ENCODE measurements at regions not wholly inside any gene's neighbourhood (a gene's known extent, or its start where the extent isn't known, plus 50 kb on each side); places are given as distances from the start of the nearest gene placed in this dataset.

GRCh38 chr10:131690805-131691239, 210.0 kb upstream of the PPP2R2D start:
- no peak overlapping the region for H3K27ac ChIP-seq (ENCODE audit: low read depth, low read length, poor library complexity, severe bottlenecking)
- DNase-seq (ENCODE audit: low spot score), result no peak
- no peaks in the 10 kb centered on the region for H3K9me3 ChIP-seq (ENCODE audit: low read depth, low read length, poor library complexity, severe bottlenecking)
- no peaks in the 10 kb centered on the region for H3K27me3 ChIP-seq (replicated peaks; ENCODE audit: insufficient read depth, low read depth, low read length, poor library complexity)
- ChIA-PET CTCF (no interaction called here), POLR2A (ENCODE audit: low non-redundant PET) (no interaction called here)
- H3K36me3 ChIP-seq (ENCODE audit: insufficient read depth, low read length, poor library complexity, severe bottlenecking), result no peaks in the 10 kb centered on the region
- peaks cover 5% of the 10 kb centered on the region for H3K4me1 ChIP-seq (ENCODE audit: insufficient read depth, low read length, poor library complexity, severe bottlenecking)
- intact Hi-C loops (cut with micrococcal nuclease; ENCODE audit: unreplicated experiment), result no loop called here
- TF ChIP-seq CTCF (conservative IDR thresholded peaks at IDR 0.05; ENCODE audit: low read depth, low read length) (no peak), EZH2 (IDR thresholded peaks at IDR 0.05; ENCODE audit: borderline replicate concordance, low read depth, low read length, poor library complexity, severe bottlenecking) (no peak)
- H3K4me3 ChIP-seq (ENCODE audit: low read depth, low read length, poor library complexity, severe bottlenecking), result no peak overlapping the region
- no TSS peak for BruUV-seq (replicated peaks)

- H3K4me1 ChIP-seq (ENCODE audit: insufficient read depth, low read length, poor library complexity, severe bottlenecking), result peaks cover 5% of the 10 kb centered on the region
- H3K9me3 ChIP-seq (ENCODE audit: low read depth, low read length, poor library complexity, severe bottlenecking), result no peaks in the 10 kb centered on the region
- H3K27me3 ChIP-seq (replicated peaks; ENCODE audit: insufficient read depth, low read depth, low read length, poor library complexity), result no peaks in the 10 kb centered on the region
- no peak for DNase-seq (ENCODE audit: low spot score)
- no peak overlapping the region for H3K4me3 ChIP-seq (ENCODE audit: low read depth, low read length, poor library complexity, severe bottlenecking)
- intact Hi-C loops (cut with micrococcal nuclease; ENCODE audit: unreplicated experiment), result no loop called here
- no peaks in the 10 kb centered on the region for H3K36me3 ChIP-seq (ENCODE audit: insufficient read depth, low read length, poor library complexity, severe bottlenecking)
- no peak for TF ChIP-seq CTCF (conservative IDR thresholded peaks at IDR 0.05; ENCODE audit: low read depth, low read length)
- TF ChIP-seq EZH2 (IDR thresholded peaks at IDR 0.05; ENCODE audit: borderline replicate concordance, low read depth, low read length, poor library complexity, severe bottlenecking), result no peak
- H3K27ac ChIP-seq (ENCODE audit: low read depth, low read length, poor library complexity, severe bottlenecking), result no peak overlapping the region
- POLR2A ChIA-PET (ENCODE audit: low non-redundant PET), result interaction anchor here (0.6 kb wide), 1 partner anchor 15 kb away, joined by 3 read pairs; no protein-coding TSS in a partner anchor
- BruUV-seq (replicated peaks), result no TSS peak
- CTCF ChIA-PET, result no interaction called here
Observed at GRCh38 chr10:131691481-131692090, 209.2 kb upstream of the PPP2R2D start.

- Histone ChIP-seq H3K27ac (ENCODE audit: low read depth, low read length, poor library complexity, severe bottlenecking) (no peak overlapping the region), H3K9me3 (ENCODE audit: low read depth, low read length, poor library complexity, severe bottlenecking) (no peaks in the 10 kb centered on the region), H3K36me3 (ENCODE audit: insufficient read depth, low read length, poor library complexity, severe bottlenecking) (no peaks in the 10 kb centered on the region), H3K27me3 (replicated peaks; ENCODE audit: insufficient read depth, low read depth, low read length, poor library complexity) (no peaks in the 10 kb centered on the region), H3K4me1 (ENCODE audit: insufficient read depth, low read length, poor library complexity, severe bottlenecking) (peaks cover 2% of the 10 kb centered on the region), H3K4me3 (ENCODE audit: low read depth, low read length, poor library complexity, severe bottlenecking) (no peak overlapping the region)
- no TSS peak for BruUV-seq (replicated peaks)
- DNase-seq (ENCODE audit: low spot score), result no peak
- POLR2A ChIA-PET (ENCODE audit: low non-redundant PET), result no interaction called here
- intact Hi-C loops (cut with micrococcal nuclease; ENCODE audit: unreplicated experiment), result no loop called here
- TF ChIP-seq EZH2 (IDR thresholded peaks at IDR 0.05; ENCODE audit: borderline replicate concordance, low read depth, low read length, poor library complexity, severe bottlenecking) (no peak), CTCF (conservative IDR thresholded peaks at IDR 0.05; ENCODE audit: low read depth, low read length) (no peak)
- CTCF ChIA-PET, result no interaction called here
Observed at GRCh38 chr10:131692176-131692575, 208.6 kb upstream of the PPP2R2D start.
